Choroid plexus epithelial cell (primary cell): ENCODE measurements at regions not wholly inside any gene's neighbourhood (a gene's known extent, or its start where the extent isn't known, plus 50 kb on each side); places are given as distances from the start of the nearest gene placed in this dataset.
"Not testable (repeated sequence)": the region's sequence is repeated elsewhere in the genome, so short reads cannot be mapped to it uniquely, and the experiment has no call there.

Experiments
- DNase-seq: peaks from one replicate; pipeline ENCODE4 v3.0.0-alpha.2; 2010; ENCODE audit warnings: low read depth
- H3K4me3 ChIP-seq: 2 replicates; pipeline ENCODE4 v1.5.1; 2011; ENCODE audit warnings: low read depth, mild to moderate bottlenecking, control low read depth, low read length, moderate library complexity
- CTCF ChIP-seq: conservative IDR thresholded peaks from 2 replicates; pipeline ENCODE4 v1.5.1; 2011; ENCODE audit warnings: low read depth, mild to moderate bottlenecking, control low read depth, inconsistent platforms, low read length, moderate library complexity

GRCh38 chr6:167481307-167481926 is 156.5 kb downstream of the TTLL2 start:
- TF ChIP-seq CTCF, result no peak
- no peak overlapping the region for H3K4me3 ChIP-seq
- DNase-seq, result no peak

GRCh38 chr6:167482801-167483200 is 157.9 kb downstream of the TTLL2 start:
- not testable (repeated sequence) for DNase-seq

GRCh38 chr6:167485186-167485978 is 160.5 kb downstream of the TTLL2 start:
- H3K4me3 ChIP-seq, result no peak overlapping the region
- TF ChIP-seq CTCF, result peak; percentile 60
- peak; percentile 56 for DNase-seq

More at GRCh38 chr6:167482801-167483200, 157.9 kb downstream of the TTLL2 start:
- not testable (repeated sequence) for H3K4me3 ChIP-seq

GRCh38 chr6:167487749-167488664 is 163.1 kb downstream of the TTLL2 start:
- H3K4me3 ChIP-seq, result no peak overlapping the region
- TF ChIP-seq CTCF, result no peak
- no peak for DNase-seq

- no peak for TF ChIP-seq CTCF
- H3K4me3 ChIP-seq, result no peak overlapping the region
- DNase-seq, result no peak
These were observed 166.7 kb downstream of the TTLL2 start for GRCh38 chr6:167491438-167492099.

GRCh38 chr6:167492100-167492449 is 167.2 kb downstream of the TTLL2 start:
- H3K4me3 ChIP-seq, result no peak overlapping the region
- no peak for TF ChIP-seq CTCF
- no peak for DNase-seq

- no peak overlapping the region for H3K4me3 ChIP-seq
- no peak for TF ChIP-seq CTCF
- DNase-seq, result no peak
These were observed 168.4 kb downstream of the TTLL2 start for GRCh38 chr6:167493310-167493709.
